ENCODE measurements at regions not wholly inside any gene's neighbourhood (a gene's known extent, or its start where the extent isn't known, plus 50 kb on each side); places are given as distances from the start of the nearest gene placed in this dataset.

- ChIA-PET POLR2A (no interaction called here), CTCF (no interaction called here)
- Histone ChIP-seq H2AFZ (ENCODE audit: low read depth, low read length) (no peak overlapping the region), H3K4me2 (ENCODE audit: insufficient read depth, low read length) (no peak overlapping the region), H3K27ac (ENCODE audit: insufficient read depth, low read depth, low read length) (no peak overlapping the region), H3K4me1 (ENCODE audit: control insufficient read depth, extremely low read depth, insufficient read depth, low read length) (no peaks in the 10 kb centered on the region), H3K79me2 (ENCODE audit: control insufficient read depth, insufficient read depth, low read length) (no peaks in the 10 kb centered on the region), H3K9ac (replicated peaks; ENCODE audit: extremely low read depth, insufficient read depth, low read length) (no peak overlapping the region), H3K9me3 (replicated peaks; ENCODE audit: control insufficient read depth, insufficient read depth, low read length) (no peaks in the 10 kb centered on the region), H3K9me1 (replicated peaks; ENCODE audit: control insufficient read depth, extremely low read depth, insufficient read depth, low read length) (no peaks in the 10 kb centered on the region), H3K4me3 (replicated peaks in 1 of 3; ENCODE audit: insufficient read depth in 1 of 3, low read depth in 1 of 3, low read length in 3 of 3) (no peak overlapping the region), H4K20me1 (replicated peaks; ENCODE audit: control insufficient read depth, extremely low read depth, insufficient read depth, low read length) (no peaks in the 10 kb centered on the region), H3K27me3 (ENCODE audit: control insufficient read depth in 2 of 2, insufficient read depth in 2 of 2, low read length in 2 of 2) (no peaks in the 10 kb centered on the region), H3K36me3 (ENCODE audit: control insufficient read depth in 2 of 2, extremely low read depth in 1 of 2, insufficient read depth in 2 of 2, low read length in 2 of 2) (no peaks in the 10 kb centered on the region)
- TF ChIP-seq, protein P1, sequence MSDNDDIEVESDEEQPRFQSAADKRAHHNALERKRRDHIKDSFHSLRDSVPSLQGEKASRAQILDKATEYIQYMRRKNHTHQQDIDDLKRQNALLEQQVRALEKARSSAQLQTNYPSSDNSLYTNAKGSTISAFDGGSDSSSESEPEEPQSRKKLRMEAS (IDR thresholded peaks at IDR 0.05; ENCODE audit: insufficient read depth, insufficient read length), result no peak
- no peak for TF ChIP-seq GATA2 (IDR thresholded peaks at IDR 0.05; ENCODE audit: insufficient read depth, insufficient read length, low read depth, low read length)
- no peak for TF ChIP-seq POLR2A (IDR thresholded peaks at IDR 0.05; ENCODE audit: low read depth, low read length)
- TF ChIP-seq CTCF (IDR thresholded peaks at IDR 0.05; ENCODE audit: extremely low read depth in 1 of 2, insufficient read depth in 1 of 2, low read depth in 1 of 2, low read length in 2 of 2), result no peak
- TF ChIP-seq JUN (IDR thresholded peaks at IDR 0.05; ENCODE audit: borderline replicate concordance, insufficient read depth, insufficient read length, low read depth), result no peak
- TF ChIP-seq MYC (IDR thresholded peaks at IDR 0.05; ENCODE audit: low read depth, low read length), result no peak
- no peak for TF ChIP-seq EZH2 (IDR thresholded peaks at IDR 0.05; ENCODE audit: borderline replicate concordance, low read depth, low read length, severe bottlenecking)
- TF ChIP-seq POLR2AphosphoS5 (IDR thresholded peaks at IDR 0.05; ENCODE audit: insufficient read depth, low read depth, low read length), result no peak
- no peak for TF ChIP-seq FOS (IDR thresholded peaks at IDR 0.05; ENCODE audit: borderline replicate concordance, insufficient read depth, low read length)
- DNase-seq (ENCODE audit: low read depth, low spot score) (no peak), FAIRE-seq (no peak)
- intact Hi-C loops (cut with micrococcal nuclease), result no loop called here
- no TSS peak for BruUV-seq (replicated peaks)
- dilution Hi-C loops (cut with MboI; ENCODE audit: extremely low pct_ligation_motif_present, low sequenced_read_pairs), result no loop called here
Observed at GRCh38 chr1:13913396-13913795, 213.4 kb downstream of the PRDM2 start.
